ENCODE measurements at regions not wholly inside any gene's neighbourhood (a gene's known extent, or its start where the extent isn't known, plus 50 kb on each side); places are given as distances from the start of the nearest gene placed in this dataset.

- Histone ChIP-seq H3K36me3 (no peaks in the 10 kb centered on the region), H3K9me3 (no peaks in the 10 kb centered on the region), H3K4me1 (peaks cover 0 to 11% (median 2%) of the 10 kb centered on the region in 4 donors), H3K27me3 (no peaks in the 10 kb centered on the region), H3K27ac (no peak overlapping the region), H3K4me3 (no peak overlapping the region)
- intact Hi-C loops (cut with DNase I; ENCODE audit: low total_unique reads): no loop called here
- WGBS, 5 donors: 87 to 100% (median 97%) methylated on average over 4 of the region's 4 CpGs
- TF ChIP-seq EP300 (IDR thresholded peaks at IDR 0.05): no peak
- TF ChIP-seq POLR2AphosphoS5 (IDR thresholded peaks at IDR 0.05): no peak
- TF ChIP-seq CTCF (IDR thresholded peaks at IDR 0.05): no peak
- TF ChIP-seq POLR2A (IDR thresholded peaks at IDR 0.05): no peak
- no peak for DNase-seq
Measured at GRCh38 chr9:107650321-107650720, 160.8 kb upstream of the KLF4 start.

- Histone ChIP-seq H3K9me3 (no peaks in the 10 kb centered on the region), H3K27ac (no peak overlapping the region), H3K4me3 (no peak overlapping the region), H3K36me3 (no peaks in the 10 kb centered on the region), H3K4me1 (peaks cover 0 to 5% (median 0%) of the 10 kb centered on the region in 4 donors), H3K27me3 (no peaks in the 10 kb centered on the region)
- no peak for DNase-seq
- intact Hi-C loops (cut with DNase I; ENCODE audit: low total_unique reads): no loop called here
- 83 to 92% (median 87%) methylated on average over 12 of the region's 12 CpGs for WGBS, 5 donors
- no peak for TF ChIP-seq CTCF (IDR thresholded peaks at IDR 0.05)
- no peak for TF ChIP-seq POLR2A (IDR thresholded peaks at IDR 0.05)
- TF ChIP-seq POLR2AphosphoS5 (IDR thresholded peaks at IDR 0.05): no peak
- TF ChIP-seq EP300 (IDR thresholded peaks at IDR 0.05): no peak
Measured at GRCh38 chr9:107648153-107648715, 158.7 kb upstream of the KLF4 start.

GRCh38 chr9:107647611-107648010 is 158.0 kb upstream of the KLF4 start:
- Histone ChIP-seq H3K27me3 (no peaks in the 10 kb centered on the region), H3K36me3 (no peaks in the 10 kb centered on the region), H3K4me1 (no peaks in the 10 kb centered on the region), H3K4me3 (no peak overlapping the region), H3K27ac (no peak overlapping the region), H3K9me3 (no peaks in the 10 kb centered on the region)
- TF ChIP-seq EP300 (IDR thresholded peaks at IDR 0.05): no peak
- TF ChIP-seq POLR2AphosphoS5 (IDR thresholded peaks at IDR 0.05): no peak
- TF ChIP-seq POLR2A (IDR thresholded peaks at IDR 0.05): no peak
- TF ChIP-seq CTCF (IDR thresholded peaks at IDR 0.05): no peak
- intact Hi-C loops (cut with DNase I; ENCODE audit: low total_unique reads): no loop called here
- 92 to 97% (median 95%) methylated on average over 5 of the region's 5 CpGs for WGBS, 5 donors
- DNase-seq: no peak

GRCh38 chr9:107647141-107647540 is 157.6 kb upstream of the KLF4 start:
- Histone ChIP-seq H3K4me1 (no peaks in the 10 kb centered on the region), H3K27ac (no peak overlapping the region), H3K4me3 (no peak overlapping the region), H3K36me3 (no peaks in the 10 kb centered on the region), H3K27me3 (no peaks in the 10 kb centered on the region), H3K9me3 (no peaks in the 10 kb centered on the region)
- intact Hi-C loops (cut with DNase I; ENCODE audit: low total_unique reads): no loop called here
- no peak for DNase-seq
- TF ChIP-seq CTCF (IDR thresholded peaks at IDR 0.05) (no peak), EP300 (IDR thresholded peaks at IDR 0.05) (no peak), POLR2AphosphoS5 (IDR thresholded peaks at IDR 0.05) (no peak), POLR2A (IDR thresholded peaks at IDR 0.05) (no peak)
- WGBS, 5 donors: 83 to 90% (median 87%) methylated on average over 1 of the region's 1 CpG
